22Rv1 (cell line): ENCODE measurements at regions not wholly inside any gene's neighbourhood (a gene's known extent, or its start where the extent isn't known, plus 50 kb on each side); places are given as distances from the start of the nearest gene placed in this dataset.

ENCODE experiments used
- H3K27ac ChIP-seq: fragments of 450-650 bp; 2 replicates; pipeline ENCODE4 v1.5.1; 2017
- ZFX ChIP-seq: fragments of 450-650 bp; IDR thresholded peaks from 2 replicates; pipeline ENCODE4 v1.6.1; 2017; ENCODE audit warnings: antibody characterized with exemption, borderline replicate concordance
- TF ChIP-seq, protein P1 (sequence below): fragments of 450-650 bp; IDR thresholded peaks from 2 replicates; pipeline ENCODE4 v1.5.1; 2017; ENCODE audit warnings: mild to moderate bottlenecking

DNA sequence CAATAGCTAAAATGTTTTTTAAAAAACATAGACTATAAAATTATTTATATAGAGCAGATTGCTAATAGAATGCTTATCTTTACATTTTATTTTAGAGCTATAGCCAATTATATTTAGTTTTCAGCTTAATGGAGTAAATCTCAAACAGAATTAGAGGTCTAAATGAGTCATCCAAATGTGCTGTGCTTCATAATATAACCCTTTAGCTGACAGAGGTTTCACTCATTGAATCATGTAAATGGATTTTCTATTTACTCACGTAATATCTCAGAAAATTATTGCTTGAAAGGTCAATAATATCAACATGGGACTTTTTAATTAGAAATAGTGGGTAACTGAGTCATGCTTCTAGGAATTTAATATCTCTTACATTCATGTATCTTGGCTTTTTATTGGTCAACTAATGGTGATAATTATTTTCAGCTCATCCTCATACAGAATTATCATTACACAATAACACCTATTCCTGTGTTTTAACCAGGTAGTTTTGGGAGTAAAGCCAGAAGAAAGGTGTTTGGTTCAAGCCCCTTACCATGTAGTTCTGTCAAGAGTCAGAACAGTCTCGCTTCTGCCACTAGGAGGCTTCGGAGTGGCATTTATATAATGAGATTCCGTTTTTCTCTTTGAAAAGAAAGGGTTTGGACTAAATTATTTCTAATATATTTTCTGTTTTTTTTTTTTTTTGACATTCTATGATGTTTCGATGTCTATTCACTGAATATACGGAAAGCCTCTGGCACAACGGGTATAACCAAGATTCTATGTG is 217.6 kb downstream of the CDH7 start:
- no peak overlapping the region for H3K27ac ChIP-seq
- TF ChIP-seq, protein P1, sequence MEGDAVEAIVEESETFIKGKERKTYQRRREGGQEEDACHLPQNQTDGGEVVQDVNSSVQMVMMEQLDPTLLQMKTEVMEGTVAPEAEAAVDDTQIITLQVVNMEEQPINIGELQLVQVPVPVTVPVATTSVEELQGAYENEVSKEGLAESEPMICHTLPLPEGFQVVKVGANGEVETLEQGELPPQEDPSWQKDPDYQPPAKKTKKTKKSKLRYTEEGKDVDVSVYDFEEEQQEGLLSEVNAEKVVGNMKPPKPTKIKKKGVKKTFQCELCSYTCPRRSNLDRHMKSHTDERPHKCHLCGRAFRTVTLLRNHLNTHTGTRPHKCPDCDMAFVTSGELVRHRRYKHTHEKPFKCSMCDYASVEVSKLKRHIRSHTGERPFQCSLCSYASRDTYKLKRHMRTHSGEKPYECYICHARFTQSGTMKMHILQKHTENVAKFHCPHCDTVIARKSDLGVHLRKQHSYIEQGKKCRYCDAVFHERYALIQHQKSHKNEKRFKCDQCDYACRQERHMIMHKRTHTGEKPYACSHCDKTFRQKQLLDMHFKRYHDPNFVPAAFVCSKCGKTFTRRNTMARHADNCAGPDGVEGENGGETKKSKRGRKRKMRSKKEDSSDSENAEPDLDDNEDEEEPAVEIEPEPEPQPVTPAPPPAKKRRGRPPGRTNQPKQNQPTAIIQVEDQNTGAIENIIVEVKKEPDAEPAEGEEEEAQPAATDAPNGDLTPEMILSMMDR: peak; percentile 61
- no peak for TF ChIP-seq ZFX

DNA sequence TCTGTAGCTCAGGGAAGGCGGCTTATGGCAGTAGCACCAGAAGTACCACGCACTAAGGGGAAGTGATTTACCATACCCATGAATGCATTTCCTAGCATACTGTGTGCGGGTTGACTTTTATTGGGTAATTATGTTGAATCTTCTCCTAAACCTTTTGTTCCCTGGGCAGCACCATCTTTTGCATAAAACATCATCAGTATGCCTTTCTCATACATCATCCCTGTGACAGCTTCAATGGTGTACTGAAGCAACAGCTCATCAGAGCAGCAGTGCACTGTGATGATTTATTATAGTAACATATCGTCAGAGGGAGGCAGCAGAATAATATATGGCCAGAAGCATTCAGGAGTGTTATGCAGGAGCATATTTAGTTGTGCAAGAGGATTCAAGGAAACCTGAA is 204.9 kb downstream of the CDH7 start:
- no peak overlapping the region for H3K27ac ChIP-seq
- TF ChIP-seq ZFX: no peak
- TF ChIP-seq, protein P1: no peak

DNA sequence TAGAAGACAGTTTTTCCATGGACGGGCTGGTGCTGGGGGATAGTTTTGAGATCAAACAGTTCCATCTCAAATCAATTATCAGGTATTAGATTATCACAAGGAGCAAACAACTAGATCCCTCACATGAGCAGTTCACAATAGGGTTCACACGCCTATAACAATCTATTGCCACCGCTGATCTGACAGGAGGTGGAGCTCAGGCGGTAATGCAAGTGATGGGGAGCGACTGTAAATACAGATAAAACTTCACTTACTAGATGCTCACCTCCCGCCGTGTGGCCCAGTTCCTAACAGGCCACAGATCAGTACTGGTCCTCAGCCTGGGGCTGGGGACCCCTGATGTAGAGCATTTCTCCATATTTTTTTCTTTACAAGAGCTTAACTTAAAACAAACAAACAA is 203.6 kb downstream of the CDH7 start:
- TF ChIP-seq, protein P1: no peak
- no peak for TF ChIP-seq ZFX
- H3K27ac ChIP-seq: no peak overlapping the region

DNA sequence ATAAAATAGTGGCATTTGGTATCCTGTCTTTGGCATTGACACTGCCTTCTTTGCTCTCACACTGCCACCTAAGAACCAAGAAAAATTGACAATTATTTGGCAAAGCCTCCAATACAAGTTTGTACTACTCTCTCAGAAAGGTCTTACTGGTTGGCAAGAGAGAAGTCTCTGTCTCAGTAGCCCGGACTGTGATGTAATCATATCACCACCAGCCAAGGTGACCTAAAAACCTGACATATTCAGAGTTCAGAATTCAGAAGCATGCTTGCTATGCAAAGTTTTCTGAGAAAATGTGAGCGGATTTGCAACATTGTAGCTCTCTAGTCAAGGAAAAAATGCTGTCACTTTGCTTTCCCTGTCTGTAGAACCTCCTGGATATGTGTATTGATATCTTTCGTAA is 196.0 kb downstream of the CDH7 start:
- TF ChIP-seq, protein P1: no peak
- no peak for TF ChIP-seq ZFX
- no peak overlapping the region for H3K27ac ChIP-seq

DNA sequence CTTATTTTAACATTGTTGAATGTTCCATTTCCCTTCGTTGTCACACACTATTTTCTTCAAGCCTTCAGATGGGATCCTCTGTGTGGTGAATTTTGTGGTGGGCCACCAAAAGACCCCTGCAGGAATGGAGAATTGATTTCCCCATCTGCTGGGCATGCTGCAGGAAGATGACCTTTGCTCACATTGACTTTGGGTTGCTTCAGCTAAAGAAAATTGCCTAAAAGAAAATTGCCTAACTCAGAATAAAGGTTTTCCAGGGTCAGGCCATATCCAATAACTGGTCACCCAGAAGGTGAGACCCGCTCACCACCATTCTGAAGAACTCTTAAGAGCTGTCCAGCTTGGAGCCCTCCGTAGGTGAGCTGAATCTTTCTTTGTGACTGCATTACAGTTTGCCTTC is 192.5 kb downstream of the CDH7 start:
- TF ChIP-seq ZFX: no peak
- TF ChIP-seq, protein P1: no peak
- H3K27ac ChIP-seq: no peak overlapping the region

DNA sequence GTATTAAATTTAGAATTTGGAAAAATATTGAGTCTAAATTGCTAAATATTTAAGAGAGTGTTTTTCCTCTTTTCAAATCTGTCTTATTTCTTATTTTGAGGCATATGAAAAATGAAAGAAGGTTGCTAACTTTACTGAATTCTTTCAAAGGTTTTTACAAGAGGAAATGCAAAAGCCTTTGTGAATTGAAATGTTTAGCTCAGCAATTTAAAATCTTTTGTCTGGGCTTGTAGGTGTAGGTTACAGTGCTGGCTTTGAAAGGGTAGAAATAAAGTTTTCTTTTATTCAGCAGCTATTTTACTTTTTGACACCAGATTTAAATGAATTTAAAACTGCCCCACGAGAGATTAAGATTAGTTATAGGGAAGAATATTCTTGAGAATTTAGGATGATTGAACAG is 192.0 kb downstream of the CDH7 start:
- no peak overlapping the region for H3K27ac ChIP-seq
- TF ChIP-seq ZFX: no peak
- TF ChIP-seq, protein P1: no peak

DNA sequence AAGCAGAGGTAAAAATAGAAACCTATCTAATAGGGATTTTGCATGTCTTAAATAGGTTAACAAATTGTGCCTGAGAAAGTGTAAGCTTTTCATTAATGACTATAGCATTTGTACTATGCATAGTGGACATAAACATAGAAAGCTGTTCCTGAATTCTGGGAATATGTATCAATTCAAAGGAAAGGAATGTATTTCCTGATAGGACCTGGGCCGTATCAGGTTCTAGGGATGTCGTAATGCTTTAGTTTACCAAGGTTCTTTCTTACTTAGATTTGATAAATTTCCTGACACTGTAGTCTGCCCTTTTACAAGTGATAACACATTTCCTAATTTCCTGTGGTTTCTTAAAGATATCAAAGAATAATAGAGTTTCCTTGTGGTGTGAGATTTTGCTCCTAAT is 191.3 kb downstream of the CDH7 start:
- no peak overlapping the region for H3K27ac ChIP-seq
- no peak for TF ChIP-seq ZFX
- TF ChIP-seq, protein P1: no peak
